HG03558 (cell line): ENCODE measurements at regions not wholly inside any gene's neighbourhood (a gene's known extent, or its start where the extent isn't known, plus 50 kb on each side); places are given as distances from the start of the nearest gene placed in this dataset.
"Not testable (repeated sequence)": the region's sequence is repeated elsewhere in the genome, so short reads cannot be mapped to it uniquely, and the experiment has no call there.

Experiments
- ATAC-seq: cut with Tn5 transposase; IDR thresholded peaks from one replicate; pipeline ENCODE4 v1.9.1; 2021; ENCODE audit warnings: moderate number of reproducible peaks; ENCODE audit not compliant: unreplicated experiment; ENCODE audit errors: extremely low read depth

DNA sequence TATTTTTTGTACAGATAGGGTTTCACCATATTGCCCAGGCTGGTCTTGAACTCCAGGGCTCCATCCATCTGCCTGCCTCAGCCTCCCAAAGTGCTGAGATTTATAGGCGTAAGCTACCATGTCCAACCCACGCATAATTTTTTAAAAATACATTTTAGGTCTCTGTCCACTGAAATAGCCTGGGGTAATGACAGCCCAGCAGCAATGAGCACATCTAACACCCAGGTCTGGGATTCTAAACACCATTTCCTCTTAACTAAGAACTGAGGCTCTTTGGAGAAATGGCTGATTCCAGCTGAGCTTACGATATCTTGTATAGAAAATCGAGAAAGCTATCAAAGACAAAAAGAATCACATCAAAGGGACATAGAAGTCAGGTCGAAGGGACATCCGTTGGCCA is 245.3 kb downstream of the PARN start:
- ATAC-seq: no peak

DNA sequence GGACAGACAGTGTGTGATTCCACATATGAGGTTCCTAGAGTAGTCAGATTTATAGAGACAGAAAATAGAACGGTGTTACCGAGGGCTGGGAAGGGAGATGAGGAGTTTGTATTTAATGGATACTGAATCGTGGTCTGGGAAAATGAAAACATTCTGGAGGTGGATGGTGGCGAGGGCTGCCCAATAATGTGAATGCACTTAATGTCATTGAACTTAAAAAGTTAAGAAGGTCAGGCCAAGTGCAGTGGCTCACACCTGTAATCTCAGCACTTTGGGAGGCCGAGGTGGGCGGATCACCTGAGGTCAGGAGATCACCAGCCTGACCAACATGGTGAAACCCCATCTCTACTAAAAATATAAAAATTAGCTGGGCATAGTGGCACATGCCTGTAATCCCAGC is 246.2 kb downstream of the PARN start:
- ATAC-seq: not testable (repeated sequence)

DNA sequence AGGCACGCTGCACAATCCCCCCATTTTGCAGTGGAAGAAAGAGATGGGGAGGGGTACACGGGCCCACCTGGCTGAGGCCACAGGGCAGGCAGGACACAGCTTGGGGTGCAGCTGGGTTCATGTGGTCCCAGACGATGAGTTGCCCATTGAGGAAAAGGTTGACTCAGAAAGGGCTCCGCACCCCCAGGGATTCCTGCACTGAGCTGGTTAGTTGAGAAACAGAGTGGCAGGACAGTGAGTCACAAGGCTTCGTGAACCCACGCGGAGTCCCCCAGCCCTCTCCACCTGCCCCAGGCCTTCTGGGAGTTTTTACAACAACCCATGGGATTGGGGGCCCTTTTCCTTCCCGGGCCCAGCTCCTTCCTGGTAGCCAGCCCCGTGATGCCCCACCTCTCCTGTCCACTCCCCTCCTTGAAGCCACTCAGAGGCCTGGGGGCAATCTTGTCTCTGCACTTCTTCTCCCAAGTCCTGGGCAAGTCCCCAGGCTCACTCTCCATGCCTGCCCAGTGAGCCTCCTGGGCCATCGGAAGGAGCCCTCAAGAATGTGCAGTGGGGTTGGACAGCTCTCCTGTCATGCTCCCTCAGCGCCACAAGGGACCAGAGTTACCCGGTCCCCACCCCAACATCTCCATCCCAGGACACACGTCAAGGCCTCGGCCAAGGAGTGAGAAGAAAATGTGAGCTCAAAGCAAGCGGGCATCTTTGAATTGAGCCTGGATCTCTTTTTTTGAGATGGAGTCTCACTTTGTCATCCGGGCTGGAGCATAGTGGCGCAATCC is 251.2 kb downstream of the PARN start:
- no peak for ATAC-seq

DNA sequence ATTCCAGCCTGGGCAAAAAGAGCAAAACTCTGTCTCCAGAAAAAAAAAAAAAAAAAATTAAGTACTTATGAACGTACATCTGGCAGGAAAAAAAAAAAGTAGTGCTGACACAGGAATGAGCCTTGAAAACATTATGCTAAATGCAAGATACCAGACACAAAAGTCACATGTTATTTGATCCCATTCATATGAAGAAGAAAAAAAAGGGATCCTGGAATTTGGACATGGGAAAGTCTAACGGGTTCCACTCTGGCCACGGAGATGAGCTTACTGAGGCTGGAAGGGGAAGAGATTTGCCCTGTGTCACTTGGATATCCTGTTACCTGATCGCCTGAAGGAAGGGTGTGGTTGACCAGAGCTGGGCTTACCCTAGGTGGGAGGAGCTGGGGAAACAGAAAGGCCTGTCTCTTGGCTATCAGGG is 251.9 kb downstream of the PARN start:
- no peak for ATAC-seq

DNA sequence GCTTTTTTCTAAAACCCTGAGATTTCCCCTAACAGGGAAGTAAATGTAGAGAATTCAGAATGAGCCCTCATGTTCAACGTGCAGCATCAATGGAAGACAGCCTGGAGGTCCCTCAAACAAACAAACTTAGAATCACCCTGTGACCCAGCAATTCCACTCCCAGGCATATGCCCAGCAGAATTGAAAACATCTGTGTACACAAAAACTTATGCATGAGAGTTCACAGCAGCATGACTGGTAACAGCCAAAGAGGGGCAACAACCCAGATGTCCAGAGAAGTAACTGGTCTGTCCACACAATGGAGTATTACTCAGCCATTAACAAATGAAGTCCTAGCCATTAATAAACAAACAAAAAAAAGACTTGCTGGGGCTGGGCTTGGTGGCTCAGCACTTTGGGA is 252.7 kb downstream of the PARN start:
- no peak for ATAC-seq

DNA sequence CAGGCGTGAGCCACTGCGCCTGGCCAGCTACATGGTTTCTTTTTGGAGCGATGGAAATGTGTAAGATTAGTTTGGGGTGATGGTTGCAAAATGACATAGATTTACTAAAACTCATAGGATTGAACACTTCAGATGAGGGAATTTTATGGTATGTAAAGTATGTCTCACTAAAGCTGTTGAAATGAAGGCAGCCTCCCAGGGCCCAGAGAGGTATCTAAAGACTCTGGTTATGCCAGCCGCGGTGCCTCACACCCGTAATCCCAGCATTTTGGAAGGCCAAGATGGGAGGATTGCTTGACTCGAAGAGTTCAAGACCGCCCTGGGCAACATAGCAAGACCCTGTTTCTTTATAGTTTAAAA is 254.9 kb downstream of the PARN start:
- no peak for ATAC-seq

DNA sequence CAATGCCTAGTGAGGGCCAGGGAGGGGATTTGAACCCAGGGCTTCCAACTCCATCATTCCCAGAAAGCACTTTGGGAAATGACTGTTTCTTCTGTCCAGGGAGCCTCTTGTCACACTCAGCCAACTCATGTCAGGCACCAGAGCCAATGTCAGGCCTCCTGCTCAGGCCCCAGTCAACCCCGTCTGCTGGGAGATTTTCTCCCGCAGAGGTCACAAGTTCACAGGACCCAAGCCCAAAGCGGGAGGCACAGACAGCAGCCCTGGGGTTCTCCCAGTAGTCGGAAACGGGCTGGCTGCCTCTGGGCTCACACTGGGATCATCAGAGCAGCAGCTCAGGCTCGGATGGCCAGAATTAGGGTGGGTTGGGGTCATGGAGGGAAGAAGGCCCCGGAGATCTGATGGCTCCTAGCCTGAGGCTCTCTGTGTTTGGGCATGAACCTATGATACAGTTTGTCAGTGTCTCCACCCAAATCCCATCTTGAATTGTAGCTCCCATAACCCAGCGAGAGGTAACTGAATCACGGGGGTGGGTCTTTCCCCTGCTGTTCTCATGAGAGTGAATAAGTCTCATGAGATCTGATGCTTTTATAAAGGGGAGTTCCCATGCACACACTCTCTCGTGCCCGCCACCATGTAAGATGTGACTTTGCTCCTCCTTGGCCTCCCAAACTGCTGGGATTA is 255.5 kb downstream of the PARN start:
- ATAC-seq: no peak

DNA sequence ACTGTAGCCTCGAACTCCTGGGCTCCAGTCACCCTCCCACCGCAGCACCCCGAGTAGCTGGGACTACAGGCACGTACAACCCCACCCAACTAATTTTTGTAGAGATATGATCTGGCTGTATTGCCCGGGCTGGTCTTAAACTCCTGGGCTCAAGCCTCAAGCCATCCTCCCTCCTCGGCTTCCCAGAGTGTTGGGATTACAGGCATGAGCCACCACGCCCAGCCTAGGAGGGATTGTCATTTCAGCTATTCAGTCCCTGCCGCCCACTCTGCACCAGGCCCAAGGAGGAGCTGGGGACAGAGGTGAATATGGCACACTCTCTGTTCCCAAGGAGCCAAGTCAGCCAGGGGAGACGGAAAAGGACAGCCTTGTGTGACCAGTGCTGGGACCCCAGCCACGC is 256.2 kb downstream of the PARN start:
- no peak for ATAC-seq

DNA sequence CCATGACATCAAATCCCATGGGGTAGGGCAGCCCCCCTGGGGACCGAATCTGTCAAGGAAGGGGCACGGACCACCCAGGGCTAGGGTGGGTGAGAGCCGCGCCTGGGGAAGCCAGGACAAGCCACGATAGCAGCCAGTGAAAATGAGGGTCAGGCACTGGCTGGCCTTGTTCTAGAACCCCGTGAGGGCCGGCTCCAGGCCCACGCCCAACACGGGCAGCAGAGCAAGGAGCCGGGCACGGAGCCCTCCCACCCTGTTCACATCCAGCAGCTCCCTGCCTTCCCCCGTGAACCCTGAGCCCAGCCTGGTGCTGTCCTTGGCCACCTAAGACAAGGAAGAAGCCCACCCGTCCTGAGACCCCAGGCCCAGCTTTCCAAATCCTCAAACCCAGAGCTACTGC is 256.7 kb downstream of the PARN start:
- no peak for ATAC-seq

DNA sequence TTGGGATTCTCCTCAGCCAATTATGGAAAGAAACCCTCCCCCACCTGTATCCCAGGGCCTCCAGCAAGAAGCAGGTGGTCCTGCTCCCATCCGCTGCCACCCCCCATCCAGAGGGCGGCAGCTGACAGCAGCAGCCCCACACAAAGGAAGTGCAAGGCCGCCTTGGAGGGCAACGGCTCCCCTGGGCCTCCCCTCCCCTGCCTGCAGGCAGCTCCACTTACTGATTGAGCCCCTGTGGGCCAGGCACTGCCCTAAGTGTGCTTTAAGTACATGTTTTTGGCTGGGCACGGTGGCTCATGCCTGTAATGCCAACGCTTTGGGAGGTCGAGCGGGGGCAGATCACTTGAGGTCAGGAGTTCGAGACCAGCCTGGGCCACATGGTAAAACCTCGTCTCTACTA is 257.6 kb downstream of the PARN start:
- no peak for ATAC-seq

DNA sequence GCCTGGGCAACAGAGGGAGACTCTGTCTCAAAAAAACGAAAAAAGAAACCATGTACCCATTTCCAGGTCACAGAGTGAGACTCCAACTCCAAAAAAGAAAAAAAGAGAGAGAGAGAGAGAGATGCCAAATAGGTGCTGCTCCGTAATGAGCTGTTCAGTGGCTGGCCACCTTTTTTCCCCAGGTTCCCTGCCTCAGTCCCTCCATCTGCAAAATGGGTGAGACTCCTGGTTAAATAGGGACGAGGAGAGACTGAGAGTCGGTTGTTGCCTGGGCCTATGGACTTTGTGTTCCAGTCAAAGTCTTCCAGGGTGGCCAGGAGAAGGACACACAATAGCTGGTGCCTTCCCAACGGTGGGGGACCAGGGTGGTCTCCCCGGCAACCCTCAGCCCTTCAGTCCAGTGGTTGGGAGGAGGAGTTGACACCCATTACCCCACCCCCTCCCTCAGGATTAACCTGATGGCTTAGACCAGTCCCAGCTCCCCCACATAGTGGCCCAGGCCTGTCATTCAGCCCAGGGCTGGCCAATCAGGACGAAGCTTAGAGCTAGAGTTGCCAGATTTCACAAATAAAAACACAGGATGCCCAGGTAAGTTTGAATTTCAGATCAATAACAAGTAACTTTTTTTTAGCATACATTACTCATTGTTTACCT is 258.2 kb downstream of the PARN start:
- ATAC-seq: no peak

DNA sequence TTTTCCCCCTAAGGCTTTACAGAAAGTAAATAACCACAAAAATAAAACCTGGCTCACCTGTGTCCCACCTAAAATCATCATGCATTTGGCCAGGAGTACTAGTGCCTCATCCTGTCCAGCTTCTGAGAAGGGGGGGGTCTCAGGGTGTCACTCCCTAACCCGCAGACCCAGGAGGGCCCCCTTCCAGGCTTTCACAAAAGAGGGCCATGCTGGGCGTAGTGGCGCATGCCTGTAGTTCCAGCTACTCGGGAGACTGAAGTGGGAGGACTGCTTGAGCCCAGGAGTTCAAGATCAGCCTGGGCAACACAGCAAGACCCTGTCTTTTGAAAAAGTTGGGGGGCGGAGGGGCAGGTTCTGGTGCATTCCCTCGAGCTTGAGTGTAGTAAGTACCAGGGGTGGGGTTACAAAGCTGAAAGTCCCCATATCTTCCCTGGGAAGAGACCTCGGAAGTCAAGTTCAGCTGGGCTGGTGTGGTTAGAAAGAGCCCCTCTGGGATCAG is 259.3 kb downstream of the PARN start:
- no peak for ATAC-seq

DNA sequence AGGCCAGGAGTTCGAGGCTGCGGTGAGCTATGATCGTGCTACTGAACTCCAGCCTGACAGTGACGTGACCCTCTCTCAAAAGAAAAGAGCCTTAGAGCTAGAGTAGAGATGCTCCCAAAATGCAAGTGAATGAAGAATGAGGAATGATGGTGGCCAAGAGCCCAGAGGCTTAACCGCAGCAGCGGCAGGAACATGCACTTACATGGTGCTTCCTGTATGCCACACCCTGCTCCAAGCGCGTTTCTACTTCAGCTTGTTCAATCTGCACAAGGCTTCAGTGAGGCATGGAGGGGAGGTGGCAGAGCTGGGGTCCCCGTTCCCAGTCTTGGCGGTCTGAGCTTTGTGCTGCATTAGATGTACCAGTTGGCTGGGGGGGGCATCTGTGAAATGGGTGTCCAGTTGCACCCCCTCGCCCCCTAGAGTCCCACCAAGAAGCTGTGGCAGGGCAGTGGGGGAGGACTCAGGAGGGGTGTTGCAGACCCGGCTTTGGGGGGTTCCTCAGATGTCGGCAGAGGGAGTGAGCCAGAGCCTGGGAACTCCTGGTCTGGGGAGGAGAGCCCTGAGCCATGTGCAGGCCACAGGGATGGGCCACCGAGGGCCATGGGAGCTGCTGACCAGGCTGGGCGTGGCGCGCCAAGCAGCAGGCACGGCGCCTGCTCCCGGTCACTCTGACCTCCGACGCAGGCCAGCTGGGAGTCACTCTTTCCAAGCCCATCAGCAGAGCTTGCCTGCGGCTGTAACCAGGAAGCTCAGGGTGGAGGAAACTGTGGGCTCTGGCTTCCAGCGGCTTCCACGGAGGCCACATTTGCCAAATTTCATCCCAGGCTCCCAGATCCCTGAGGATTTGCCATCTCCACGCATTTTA is 260.1 kb downstream of the PARN start:
- ATAC-seq: no peak

DNA sequence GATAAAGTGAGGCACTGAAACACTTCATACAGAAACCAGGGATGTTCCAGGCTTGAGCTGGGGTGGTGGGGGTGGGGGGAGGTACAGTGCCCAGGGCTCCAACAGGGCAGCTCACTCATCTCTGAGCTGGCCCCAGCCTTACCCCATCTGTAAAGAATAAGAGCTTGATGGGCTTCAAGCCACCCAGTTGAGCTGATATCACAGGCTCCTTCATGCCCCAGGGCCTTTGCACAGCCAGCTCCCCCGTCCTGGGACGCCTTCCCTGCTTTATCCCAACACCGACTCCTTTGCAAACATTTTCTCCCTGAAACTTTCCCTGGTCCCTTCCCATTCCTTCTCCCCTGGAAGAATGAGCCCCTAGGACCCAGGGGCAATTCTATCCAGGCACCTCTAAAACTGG is 261.7 kb downstream of the PARN start:
- ATAC-seq: no peak

DNA sequence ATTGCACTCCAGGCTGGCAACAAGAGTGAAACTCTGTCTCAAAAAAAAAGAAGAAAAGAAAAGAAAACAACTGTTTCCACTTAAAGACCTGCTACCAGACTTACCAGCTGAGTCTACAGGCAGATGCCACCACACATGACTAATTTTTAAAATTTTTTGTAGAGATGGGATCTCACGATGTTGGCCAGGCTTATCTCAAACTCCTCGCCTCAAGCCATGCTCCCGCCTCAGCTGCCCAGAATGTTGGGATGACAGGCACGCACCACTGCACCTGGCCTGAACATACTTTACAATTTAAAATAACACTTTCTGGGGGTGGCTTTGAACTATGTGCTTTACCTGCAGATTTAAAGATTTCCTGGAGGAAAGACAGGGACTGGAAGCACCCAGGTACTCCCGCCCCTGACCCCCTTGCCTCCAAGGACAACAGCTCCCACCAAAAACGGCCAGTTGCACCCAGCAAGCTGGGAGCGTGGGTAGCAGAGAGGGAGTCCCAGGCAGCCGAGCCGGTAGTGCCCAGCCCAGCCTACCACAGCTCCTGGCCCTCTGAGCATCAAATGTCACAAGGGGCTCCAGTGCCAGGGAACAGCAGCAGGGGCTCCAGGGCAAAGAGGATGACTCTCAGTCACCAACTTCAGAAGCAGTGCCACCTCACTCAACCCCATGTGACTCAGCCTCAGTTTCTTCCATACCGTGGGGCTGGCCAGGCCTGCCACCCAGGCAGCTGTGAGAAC is 262.9 kb downstream of the PARN start:
- ATAC-seq: no peak

DNA sequence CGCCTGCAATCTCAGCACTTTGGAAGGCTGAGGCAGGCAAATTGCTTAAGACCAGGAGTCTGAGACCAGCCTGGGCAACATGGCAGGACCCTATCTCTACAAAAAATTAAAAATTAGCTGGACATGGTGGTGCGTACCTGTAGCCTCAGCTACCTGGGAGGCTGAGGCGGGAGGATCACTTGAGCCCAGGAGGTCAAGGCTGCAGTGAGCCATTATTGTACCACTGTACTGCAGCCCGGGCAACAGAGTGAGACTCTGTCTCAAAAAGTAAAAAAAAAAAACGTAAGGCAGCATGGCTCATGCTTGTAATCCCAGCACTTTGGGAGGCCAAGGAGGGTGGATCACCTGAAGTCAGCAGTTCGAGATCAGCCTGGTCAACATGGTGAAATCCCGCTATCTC is 263.6 kb downstream of the PARN start:
- ATAC-seq: no peak

DNA sequence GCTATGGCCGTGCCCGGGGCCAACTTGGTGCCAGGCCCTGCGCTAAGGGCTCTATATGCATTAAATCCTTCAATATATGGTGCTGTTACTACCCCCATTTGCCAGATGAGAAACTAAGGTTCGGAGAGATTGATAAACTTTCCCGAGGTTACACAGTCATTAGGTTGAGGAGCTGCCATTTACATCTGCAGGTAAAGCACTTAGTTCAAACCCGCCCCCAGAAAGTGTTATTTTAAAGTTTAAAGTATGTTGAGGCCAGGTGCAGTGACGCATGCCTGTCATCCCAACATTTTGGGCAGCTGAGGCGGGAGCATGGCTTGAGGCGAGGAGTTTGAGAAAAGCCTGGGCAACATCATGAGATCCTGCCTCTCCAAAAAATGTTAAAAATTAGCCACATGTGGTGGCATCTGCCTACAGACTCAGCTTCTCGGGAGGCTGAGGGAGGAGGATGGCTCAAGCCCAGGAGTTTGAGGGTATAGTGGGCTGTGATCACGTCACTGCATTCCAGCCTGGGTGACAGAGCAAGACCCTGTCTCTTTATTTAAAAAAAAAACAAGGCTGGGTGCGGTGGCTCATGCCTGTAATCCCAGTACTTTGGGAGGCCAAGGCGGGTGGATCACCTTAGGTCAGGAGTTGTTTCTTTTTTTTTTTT is 264.7 kb downstream of the PARN start:
- ATAC-seq: no peak

DNA sequence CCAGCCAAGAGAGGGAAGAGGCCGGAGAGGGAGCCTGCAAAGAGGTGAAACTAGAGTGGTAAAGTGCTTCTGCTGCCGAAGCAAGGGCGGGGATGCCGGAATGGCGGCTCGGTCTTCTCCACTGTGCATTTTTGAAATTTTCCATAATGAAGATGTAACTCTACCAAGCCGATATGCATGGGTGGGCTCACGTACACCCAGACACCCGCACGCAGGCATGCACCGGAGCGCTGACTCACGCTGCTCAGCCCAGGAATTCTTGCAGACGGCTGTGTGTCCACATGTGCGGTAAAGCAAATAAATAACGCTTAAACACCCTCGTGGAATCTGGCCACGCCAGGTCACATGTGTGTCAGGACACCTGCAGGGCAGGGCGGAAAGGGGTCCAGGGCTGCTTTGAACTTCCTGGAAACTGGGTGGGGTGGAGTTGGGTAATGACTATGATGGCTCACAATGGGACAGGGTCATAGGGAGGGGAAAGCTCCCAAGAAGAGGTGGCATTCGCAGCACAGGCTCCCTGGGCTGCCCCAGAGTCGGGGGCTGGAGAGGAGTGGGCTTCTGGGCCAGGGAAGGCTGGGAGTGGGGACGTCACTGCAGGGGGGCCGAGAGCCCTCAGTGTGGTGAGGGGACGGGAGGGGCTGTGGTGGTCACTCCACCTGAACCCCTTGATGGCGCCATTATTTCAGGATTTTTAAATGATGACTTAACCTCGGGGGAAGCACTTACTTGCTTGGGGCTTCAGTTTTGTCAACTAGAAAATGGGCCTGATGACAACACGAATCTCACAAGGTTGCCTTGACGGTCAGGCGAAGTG is 265.5 kb downstream of the PARN start:
- ATAC-seq: no peak

DNA sequence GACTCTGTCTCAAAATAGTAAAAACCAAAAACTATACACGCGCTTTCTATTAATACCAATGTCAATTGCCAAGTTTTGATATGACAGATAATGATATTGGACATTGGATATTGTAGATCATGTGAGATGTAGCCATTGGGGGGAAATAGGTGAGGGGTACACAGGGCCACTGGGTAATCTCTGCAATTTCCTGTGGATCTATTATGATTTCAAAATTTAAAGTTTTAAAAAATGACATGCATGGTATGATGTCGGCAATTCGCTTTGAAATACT is 266.0 kb downstream of the PARN start:
- no peak for ATAC-seq
